Vagina (tissue), 2 donors: ENCODE measurements at regions not wholly inside any gene's neighbourhood (a gene's known extent, or its start where the extent isn't known, plus 50 kb on each side); places are given as distances from the start of the nearest gene placed in this dataset.

Experiments
- CTCF ChIP-seq, 3 experiments: fragments of 450-650 bp in 2 of 3; fragments of 200-600 bp in 1 of 3; sonication (generic) in 1 of 3; IDR thresholded peaks; one replicate each; pipeline ENCODE4 v1.5.1; 2017 to 2019; ENCODE audit warnings: antibody characterized with exemption in 3 of 3, mild to moderate bottlenecking in 2 of 3, moderate library complexity in 2 of 3
- POLR2A ChIP-seq, 2 donors: fragments of 450-650 bp; IDR thresholded peaks; one replicate each; pipeline ENCODE4 v1.6.1; 2017; ENCODE audit warnings: antibody characterized with exemption in 2 of 2, mild to moderate bottlenecking in 2 of 2, moderate library complexity in 2 of 2
- POLR2AphosphoS5 ChIP-seq, 2 donors: sonication (generic); formaldehyde crosslinking; IDR thresholded peaks; one replicate each; pipeline ENCODE4 v1.9.0; 2017; ENCODE audit warnings: antibody characterized with exemption in 2 of 2, mild to moderate bottlenecking in 2 of 2, low read depth in 1 of 2; ENCODE audit not compliant: insufficient read depth in 1 of 2

DNA sequence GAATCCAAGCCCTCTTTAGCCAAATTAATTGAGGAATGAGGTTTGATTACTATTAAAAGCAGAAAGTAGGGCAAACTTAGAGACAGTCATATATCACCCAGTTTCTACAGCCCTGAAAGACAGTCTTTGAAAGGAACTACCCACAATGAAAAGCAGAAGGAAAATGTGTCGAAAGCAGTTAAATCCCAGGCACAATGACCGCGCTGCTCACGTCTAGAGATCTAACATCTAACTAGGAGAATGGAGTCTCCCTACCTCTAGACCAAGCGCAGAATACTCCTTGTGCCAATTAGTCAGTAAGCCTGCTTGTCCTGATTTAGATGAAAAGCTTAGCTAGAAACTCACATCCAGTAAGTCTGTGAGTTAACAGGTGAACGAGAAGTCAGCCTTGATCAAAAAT lies 350.0 kb downstream of the FGFR2 start:
- TF ChIP-seq CTCF (IDR thresholded peaks at IDR 0.05) (no peak), POLR2AphosphoS5 (IDR thresholded peaks at IDR 0.05; ENCODE audit: insufficient read depth in 1 of 2, low read depth in 1 of 2) (no peak), POLR2A (IDR thresholded peaks at IDR 0.05) (no peak)
